SK-N-MC (cell line): ENCODE measurements at regions not wholly inside any gene's neighbourhood (a gene's known extent, or its start where the extent isn't known, plus 50 kb on each side); places are given as distances from the start of the nearest gene placed in this dataset.

Experiments used
- EZH2 ChIP-seq: fragments of 200-600 bp; sonication (generic); IDR thresholded peaks from one replicate; pipeline ENCODE4 v1.6.1; 2017; ENCODE audit warnings: antibody characterized with exemption
- FOXP2 ChIP-seq: optimal IDR thresholded peaks from 2 replicates; pipeline ENCODE3; 2011; ENCODE audit warnings: mild to moderate bottlenecking, moderate library complexity; ENCODE audit not compliant: insufficient read depth; ENCODE audit errors: extremely low read length, control extremely low read depth
- POLR2AphosphoS5 ChIP-seq: IDR thresholded peaks from 2 replicates; pipeline ENCODE4 v1.6.1; 2012; ENCODE audit warnings: mild to moderate bottlenecking, low read depth, low read length, borderline replicate concordance

DNA sequence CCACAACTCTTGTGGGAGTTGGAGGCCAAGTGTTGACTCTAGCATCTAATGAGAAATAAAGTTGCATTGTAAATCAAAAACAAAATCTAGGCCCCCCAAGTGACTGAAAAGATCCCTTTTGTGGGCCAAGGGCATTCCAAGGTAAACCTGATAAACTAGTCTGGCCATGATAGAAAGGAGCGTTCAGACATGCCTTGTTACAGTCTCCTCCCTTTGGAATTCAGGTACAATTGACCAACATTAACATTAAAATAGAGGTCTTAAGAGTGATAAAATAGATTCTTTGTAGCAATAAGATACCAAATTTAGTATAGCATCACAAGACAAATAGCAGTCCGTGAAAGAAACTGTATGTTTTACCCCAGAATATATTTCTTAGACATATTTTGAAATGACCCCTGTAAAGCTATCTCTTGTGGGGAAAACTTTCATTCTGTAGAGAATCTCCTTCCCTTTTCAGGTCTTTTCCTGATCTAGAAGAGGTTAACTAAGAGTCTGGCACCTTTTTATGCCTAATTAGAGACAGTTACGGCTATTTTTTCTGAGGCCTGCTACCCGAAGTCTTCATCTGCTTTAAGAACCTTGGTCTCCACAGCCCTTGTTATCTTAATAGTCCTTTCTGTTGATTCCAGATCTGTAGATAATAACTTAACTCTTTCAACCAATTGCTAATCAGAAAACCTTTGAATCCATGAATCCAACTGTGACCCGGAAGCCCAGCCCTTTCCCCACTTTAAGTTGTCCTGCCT is 495.4 kb upstream of the MMS22L start:
- TF ChIP-seq EZH2 (no peak), POLR2AphosphoS5 (no peak), FOXP2 (no peak)
